Keratinocyte (primary cell): ENCODE measurements at regions not wholly inside any gene's neighbourhood (a gene's known extent, or its start where the extent isn't known, plus 50 kb on each side); places are given as distances from the start of the nearest gene placed in this dataset.

Experiments
- DNase-seq: peaks from one replicate; pipeline ENCODE4 v3.0.0-alpha.2; 2011; ENCODE audit warnings: low read depth, missing footprints, low spot score
- FAIRE-seq: peaks from 2 replicates; lab custom pipeline; 2011; peaks lifted over from hg19 to GRCh38; lab: Jason Lieb, UNC
- H2AFZ ChIP-seq: 2 replicates; pipeline ENCODE4 v1.6.0; 2012; ENCODE audit warnings: low read length, control low read depth, inconsistent platforms; ENCODE audit not compliant: control insufficient read depth
- H3K27ac ChIP-seq: 2 replicates; pipeline ENCODE4 v1.5.1; 2011; ENCODE audit warnings: low read length; ENCODE audit not compliant: control insufficient read depth, insufficient read depth
- H3K27me3 ChIP-seq: 3 replicates; pipeline ENCODE4 v1.6.0; 2011; ENCODE audit warnings: low read length; ENCODE audit not compliant: control insufficient read depth, insufficient read depth; ENCODE audit errors: extremely low read depth
- H3K36me3 ChIP-seq, 2 experiments: 2 replicates in 1 of 2; 3 replicates in 1 of 2; pipeline ENCODE4 v1.5.1; 2011; ENCODE audit warnings: low read length in 2 of 2, mild to moderate bottlenecking in 1 of 2; ENCODE audit not compliant: control insufficient read depth in 2 of 2, insufficient read depth in 2 of 2; ENCODE audit errors: extremely low read depth in 1 of 2
- H3K4me1 ChIP-seq: 3 replicates; pipeline ENCODE4 v1.5.1; 2011; ENCODE audit warnings: low read length; ENCODE audit not compliant: control insufficient read depth, insufficient read depth; ENCODE audit errors: extremely low read depth
- H3K4me2 ChIP-seq: 3 replicates; pipeline ENCODE4 v1.6.0; 2011; ENCODE audit warnings: low read depth, low read length; ENCODE audit not compliant: control insufficient read depth, insufficient read depth; ENCODE audit errors: extremely low read depth
- H3K4me3 ChIP-seq, 3 experiments: fragments of 200-600 bp in 1 of 3; sonication (generic) in 1 of 3; 2 replicates in 2 of 3; 3 replicates in 1 of 3; pipeline ENCODE4 v1.5.1; 2011 to 2016; ENCODE audit warnings: low read length in 3 of 3, mild to moderate bottlenecking in 3 of 3, control low read depth in 2 of 3, inconsistent platforms in 1 of 3, low read depth in 1 of 3, mixed read lengths in 1 of 3, mixed run types in 1 of 3, moderate library complexity in 1 of 3; ENCODE audit not compliant: control insufficient read depth in 2 of 3, insufficient read depth in 2 of 3; ENCODE audit errors: extremely low read depth in 1 of 3
- H3K79me2 ChIP-seq: 2 replicates; pipeline ENCODE4 v1.6.0; 2012; ENCODE audit warnings: low read length; ENCODE audit not compliant: control insufficient read depth, insufficient read depth
- H3K9ac ChIP-seq: 3 replicates; pipeline ENCODE4 v1.6.0; 2011; ENCODE audit warnings: low read length; ENCODE audit not compliant: control insufficient read depth, insufficient read depth; ENCODE audit errors: extremely low read depth
- H3K9me1 ChIP-seq: 3 replicates; pipeline ENCODE4 v1.6.0; 2011; ENCODE audit warnings: low read length; ENCODE audit not compliant: control insufficient read depth, insufficient read depth; ENCODE audit errors: extremely low read depth
- H3K9me3 ChIP-seq: 2 replicates; pipeline ENCODE4 v1.5.1; 2012; ENCODE audit warnings: low read depth, low read length; ENCODE audit not compliant: control insufficient read depth
- H4K20me1 ChIP-seq: 3 replicates; pipeline ENCODE4 v1.6.0; 2011; ENCODE audit warnings: low read length; ENCODE audit not compliant: control insufficient read depth, insufficient read depth; ENCODE audit errors: extremely low read depth
- EZH2 ChIP-seq: IDR thresholded peaks from one replicate; pipeline ENCODE4 v1.6.1; 2012; ENCODE audit warnings: inconsistent platforms, mild to moderate bottlenecking, low read length, moderate library complexity
- dilution Hi-C: fragments of 300-500 bp; cut with MboI; formaldehyde crosslinking; loops from one replicate; pipeline ENCODE4 v1.7.0; 2020; ENCODE audit warnings: low sequenced_read_pairs; ENCODE audit not compliant: extremely low pct_ligation_motif_present
- TF ChIP-seq, protein P1 (sequence below), 3 experiments: IDR thresholded peaks in 1 of 3; conservative IDR thresholded peaks in 1 of 3; optimal IDR thresholded peaks in 1 of 3; 2 replicates in 2 of 3; 3 replicates in 1 of 3; pipeline versions ENCODE3 to v1.5.1; 2011; ENCODE audit warnings: low read length in 3 of 3, mild to moderate bottlenecking in 3 of 3, moderate library complexity in 2 of 3, control low read depth in 1 of 3, inconsistent platforms in 1 of 3; ENCODE audit not compliant: insufficient read depth in 2 of 3; ENCODE audit errors: extremely low read depth in 1 of 3

DNA sequence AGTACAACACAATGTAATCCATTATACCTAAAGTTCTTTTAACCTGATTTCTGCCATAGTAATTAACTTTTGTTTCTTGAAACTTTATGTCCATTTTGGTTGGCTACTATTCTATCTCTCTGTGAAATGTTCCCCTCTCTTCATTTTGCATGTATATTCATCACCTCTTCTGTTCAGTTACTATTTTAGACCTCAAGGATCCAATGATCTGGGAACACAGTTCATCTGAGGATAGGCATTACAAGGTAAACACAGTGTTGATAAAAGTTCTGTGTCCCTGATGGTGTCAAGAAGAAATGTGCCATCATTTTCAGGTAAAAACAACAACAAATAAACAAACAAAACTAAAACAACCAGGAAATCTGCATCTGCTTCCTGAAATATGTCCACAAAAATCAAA is 102.2 kb upstream of the IFNG-AS1 start:
- dilution Hi-C loops, result no loop called here
- TF ChIP-seq, protein P1, sequence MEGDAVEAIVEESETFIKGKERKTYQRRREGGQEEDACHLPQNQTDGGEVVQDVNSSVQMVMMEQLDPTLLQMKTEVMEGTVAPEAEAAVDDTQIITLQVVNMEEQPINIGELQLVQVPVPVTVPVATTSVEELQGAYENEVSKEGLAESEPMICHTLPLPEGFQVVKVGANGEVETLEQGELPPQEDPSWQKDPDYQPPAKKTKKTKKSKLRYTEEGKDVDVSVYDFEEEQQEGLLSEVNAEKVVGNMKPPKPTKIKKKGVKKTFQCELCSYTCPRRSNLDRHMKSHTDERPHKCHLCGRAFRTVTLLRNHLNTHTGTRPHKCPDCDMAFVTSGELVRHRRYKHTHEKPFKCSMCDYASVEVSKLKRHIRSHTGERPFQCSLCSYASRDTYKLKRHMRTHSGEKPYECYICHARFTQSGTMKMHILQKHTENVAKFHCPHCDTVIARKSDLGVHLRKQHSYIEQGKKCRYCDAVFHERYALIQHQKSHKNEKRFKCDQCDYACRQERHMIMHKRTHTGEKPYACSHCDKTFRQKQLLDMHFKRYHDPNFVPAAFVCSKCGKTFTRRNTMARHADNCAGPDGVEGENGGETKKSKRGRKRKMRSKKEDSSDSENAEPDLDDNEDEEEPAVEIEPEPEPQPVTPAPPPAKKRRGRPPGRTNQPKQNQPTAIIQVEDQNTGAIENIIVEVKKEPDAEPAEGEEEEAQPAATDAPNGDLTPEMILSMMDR (optimal IDR thresholded peaks at IDR 0.05 in 1 of 3, IDR thresholded peaks at IDR 0.05 in 1 of 3, conservative IDR thresholded peaks at IDR 0.05 in 1 of 3; ENCODE audit: extremely low read depth in 1 of 3, insufficient read depth in 2 of 3, low read length in 3 of 3), result no peak
- TF ChIP-seq EZH2, result no peak
- H4K20me1 ChIP-seq, result no peaks in the 10 kb centered on the region

DNA sequence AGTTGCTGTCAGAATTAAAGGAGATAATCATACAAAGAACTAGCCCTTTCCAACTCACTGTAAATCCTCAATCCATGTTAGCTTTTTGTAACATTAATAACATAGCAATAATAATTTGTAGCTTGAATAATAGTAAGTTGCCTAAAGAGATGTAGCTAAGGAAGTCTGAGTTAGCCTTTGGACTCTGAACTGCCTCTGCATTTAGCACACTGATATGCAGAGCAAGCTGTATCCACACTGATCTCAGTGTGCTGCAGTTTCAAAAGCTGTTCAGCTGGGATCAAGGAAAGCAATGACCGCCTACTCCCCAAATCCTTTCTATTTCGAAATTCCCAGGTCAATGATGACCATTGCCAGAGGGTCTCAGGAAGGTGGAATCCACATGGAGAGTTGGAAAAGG is 99.3 kb upstream of the IFNG-AS1 start:
- Histone ChIP-seq H3K79me2 (no peaks in the 10 kb centered on the region), H3K27me3 (no peaks in the 10 kb centered on the region), H3K9me1 (no peaks in the 10 kb centered on the region), H3K4me3 (no peak overlapping the region), H3K27ac (no peak overlapping the region), H3K36me3 (no peaks in the 10 kb centered on the region), H2AFZ (no peak overlapping the region), H4K20me1 (no peaks in the 10 kb centered on the region), H3K4me1 (no peaks in the 10 kb centered on the region), H3K9ac (no peak overlapping the region), H3K4me2 (no peak overlapping the region), H3K9me3 (no peaks in the 10 kb centered on the region)
- no peak for FAIRE-seq
- DNase-seq, result no peak
- dilution Hi-C loops, result no loop called here
- no peak for TF ChIP-seq EZH2
- TF ChIP-seq, protein P1 (optimal IDR thresholded peaks at IDR 0.05 in 1 of 3, IDR thresholded peaks at IDR 0.05 in 1 of 3, conservative IDR thresholded peaks at IDR 0.05 in 1 of 3; ENCODE audit: extremely low read depth in 1 of 3, insufficient read depth in 2 of 3, low read length in 3 of 3), result no peak

More for the DNA sequence above, 102.2 kb upstream of the IFNG-AS1 start:
- no peak for FAIRE-seq
- H2AFZ ChIP-seq, result no peak overlapping the region
- no peaks in the 10 kb centered on the region for H3K4me1 ChIP-seq
- H3K4me3 ChIP-seq, result no peak overlapping the region
- no peak for DNase-seq
- H3K27me3 ChIP-seq, result no peaks in the 10 kb centered on the region
- no peaks in the 10 kb centered on the region for H3K36me3 ChIP-seq
- H3K9me3 ChIP-seq, result no peaks in the 10 kb centered on the region
- H3K27ac ChIP-seq, result no peak overlapping the region
- no peak overlapping the region for H3K4me2 ChIP-seq
- H3K9me1 ChIP-seq, result no peaks in the 10 kb centered on the region
- no peaks in the 10 kb centered on the region for H3K79me2 ChIP-seq
- H3K9ac ChIP-seq, result no peak overlapping the region
